CD4-positive, alpha-beta T cell (primary cell): ENCODE measurements at regions not wholly inside any gene's neighbourhood (a gene's known extent, or its start where the extent isn't known, plus 50 kb on each side); places are given as distances from the start of the nearest gene placed in this dataset.

Experiments used
- ATAC-seq: fragments of 200-7000 bp; cut with Tn5 transposase; one replicate; pipeline ENCODE4 v1.10.0; 2022; ENCODE audit warnings: mild to moderate bottlenecking; ENCODE audit not compliant: poor library complexity
- CTCF ChIA-PET: fragments of 350-600 bp; sonication (Branson Sonifier 250); formaldehyde crosslinking; loops from one replicate; lab custom pipeline; 2021; ENCODE audit warnings: antibody characterized with exemption, inconsistent platforms; lab: Charles Lee
- POLR2A ChIA-PET: fragments of 350-600 bp; sonication (Branson Sonifier 250); formaldehyde crosslinking; loops from one replicate; lab custom pipeline; 2021; ENCODE audit warnings: antibody characterized with exemption, inconsistent platforms; lab: Charles Lee
- DNase-seq, 14 experiments: peaks; one replicate each; pipeline ENCODE4 v3.0.0-alpha.2; 2013 to 2020; ENCODE audit warnings: mixed read lengths in 2 of 14
- H3K27ac ChIP-seq, 2 donors: one replicate each; pipeline versions ENCODE4 v1.5.1 to v1.7.0; 2013; ENCODE audit warnings: low read length in 2 of 2, low read depth in 1 of 2, mild to moderate bottlenecking in 1 of 2
- H3K27me3 ChIP-seq, 2 experiments: 1 replicate in 1 of 2; 2 replicates in 1 of 2; pipeline versions ENCODE4 v1.6.1 to v1.7.0; 2013; ENCODE audit warnings: low read length in 2 of 2, control low read depth in 1 of 2, mild to moderate bottlenecking in 1 of 2, moderate library complexity in 1 of 2; ENCODE audit not compliant: insufficient read depth in 2 of 2, control insufficient read depth in 1 of 2
- H3K36me3 ChIP-seq: one replicate; pipeline ENCODE4 v1.6.1; 2013; ENCODE audit warnings: low read length, control low read depth; ENCODE audit not compliant: insufficient read depth
- H3K4me1 ChIP-seq: one replicate; pipeline ENCODE4 v1.6.1; 2013; ENCODE audit warnings: low read length, control low read depth; ENCODE audit not compliant: insufficient read depth
- H3K4me3 ChIP-seq: one replicate; pipeline ENCODE4 v1.5.1; 2013; ENCODE audit warnings: mild to moderate bottlenecking, low read length, moderate library complexity
- H3K9me3 ChIP-seq, 2 experiments: 1 replicate in 1 of 2; 2 replicates in 1 of 2; pipeline versions ENCODE4 v1.6.1 to v1.7.0; 2013; ENCODE audit warnings: low read length in 2 of 2, mild to moderate bottlenecking in 2 of 2, control low read depth in 1 of 2, moderate library complexity in 1 of 2; ENCODE audit not compliant: control insufficient read depth in 1 of 2, insufficient read depth in 1 of 2
- H3K27ac Mint-ChIP-seq: one replicate; pipeline ENCODE4 v1.8.0; 2020; ENCODE audit warnings: mixed read lengths
- H3K27me3 Mint-ChIP-seq: one replicate; pipeline ENCODE4 v1.8.0; 2021; ENCODE audit warnings: mixed read lengths
- H3K36me3 Mint-ChIP-seq: one replicate; pipeline ENCODE4 v1.8.0; 2021; ENCODE audit warnings: low read depth, mixed read lengths
- H3K4me1 Mint-ChIP-seq: one replicate; pipeline ENCODE4 v1.8.0; 2021; ENCODE audit warnings: low read depth, mixed read lengths
- H3K4me3 Mint-ChIP-seq: one replicate; pipeline ENCODE4 v1.8.0; 2020; ENCODE audit warnings: mild to moderate bottlenecking, mixed read lengths
- H3K9me3 Mint-ChIP-seq: one replicate; pipeline ENCODE4 v1.8.0; 2020; ENCODE audit warnings: mixed read lengths
- intact Hi-C, 2 experiments: fragments of 100-400 bp; cut with DNase I in 1 of 2; cut with micrococcal nuclease in 1 of 2; formaldehyde crosslinking; loops; one replicate each; pipeline versions ENCODE4 v1.15.1 to v1.9.0; 2023 to 2025; cut with DNase I, micrococcal nuclease
- TF ChIP-seq, protein P1 (sequence below): fragments of 200-600 bp; IDR thresholded peaks from one replicate; pipeline ENCODE4 v1.8.0; 2022; ENCODE audit warnings: antibody characterized with exemption, mild to moderate bottlenecking

DNA sequence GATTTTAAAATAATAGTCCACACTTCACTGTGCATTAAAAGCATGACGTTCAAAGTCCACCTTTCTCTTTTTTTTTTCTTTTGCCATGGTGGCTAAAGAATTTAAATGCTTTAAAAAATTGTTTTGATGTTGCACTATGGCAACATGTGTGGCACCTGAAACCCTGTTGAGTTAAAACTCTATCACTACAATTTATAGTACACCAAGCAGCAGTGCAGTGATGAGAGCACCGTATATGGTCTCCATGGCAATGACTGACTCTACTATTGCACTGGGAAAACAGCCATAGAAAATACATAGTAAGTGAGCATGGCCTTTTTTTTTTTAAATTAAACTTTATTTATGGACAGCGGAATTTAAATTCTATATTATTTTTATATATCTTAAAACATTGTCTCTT, 298.8 kb downstream of the FIGN start:
- ATAC-seq (no peak), DNase-seq (no peak)
- POLR2A ChIA-PET = no interaction called here
- Mint-ChIP-seq H3K27ac (no peak overlapping the region), H3K36me3 (no peaks in the 10 kb centered on the region), H3K27me3 (no peaks in the 10 kb centered on the region), H3K9me3 (peaks cover 4% of the 10 kb centered on the region), H3K4me3 (no peak overlapping the region), H3K4me1 (no peaks in the 10 kb centered on the region)
- CTCF ChIA-PET = no interaction called here
- no peak overlapping the region for H3K27ac ChIP-seq
- H3K4me3 ChIP-seq = no peak overlapping the region
- TF ChIP-seq, protein P1, sequence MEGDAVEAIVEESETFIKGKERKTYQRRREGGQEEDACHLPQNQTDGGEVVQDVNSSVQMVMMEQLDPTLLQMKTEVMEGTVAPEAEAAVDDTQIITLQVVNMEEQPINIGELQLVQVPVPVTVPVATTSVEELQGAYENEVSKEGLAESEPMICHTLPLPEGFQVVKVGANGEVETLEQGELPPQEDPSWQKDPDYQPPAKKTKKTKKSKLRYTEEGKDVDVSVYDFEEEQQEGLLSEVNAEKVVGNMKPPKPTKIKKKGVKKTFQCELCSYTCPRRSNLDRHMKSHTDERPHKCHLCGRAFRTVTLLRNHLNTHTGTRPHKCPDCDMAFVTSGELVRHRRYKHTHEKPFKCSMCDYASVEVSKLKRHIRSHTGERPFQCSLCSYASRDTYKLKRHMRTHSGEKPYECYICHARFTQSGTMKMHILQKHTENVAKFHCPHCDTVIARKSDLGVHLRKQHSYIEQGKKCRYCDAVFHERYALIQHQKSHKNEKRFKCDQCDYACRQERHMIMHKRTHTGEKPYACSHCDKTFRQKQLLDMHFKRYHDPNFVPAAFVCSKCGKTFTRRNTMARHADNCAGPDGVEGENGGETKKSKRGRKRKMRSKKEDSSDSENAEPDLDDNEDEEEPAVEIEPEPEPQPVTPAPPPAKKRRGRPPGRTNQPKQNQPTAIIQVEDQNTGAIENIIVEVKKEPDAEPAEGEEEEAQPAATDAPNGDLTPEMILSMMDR = no peak
- no peaks in the 10 kb centered on the region for H3K4me1 ChIP-seq
- intact Hi-C loops = no loop called here
- H3K27me3 ChIP-seq = no peaks in the 10 kb centered on the region
- no peaks in the 10 kb centered on the region for H3K36me3 ChIP-seq
- no peaks in the 10 kb centered on the region for H3K9me3 ChIP-seq

DNA sequence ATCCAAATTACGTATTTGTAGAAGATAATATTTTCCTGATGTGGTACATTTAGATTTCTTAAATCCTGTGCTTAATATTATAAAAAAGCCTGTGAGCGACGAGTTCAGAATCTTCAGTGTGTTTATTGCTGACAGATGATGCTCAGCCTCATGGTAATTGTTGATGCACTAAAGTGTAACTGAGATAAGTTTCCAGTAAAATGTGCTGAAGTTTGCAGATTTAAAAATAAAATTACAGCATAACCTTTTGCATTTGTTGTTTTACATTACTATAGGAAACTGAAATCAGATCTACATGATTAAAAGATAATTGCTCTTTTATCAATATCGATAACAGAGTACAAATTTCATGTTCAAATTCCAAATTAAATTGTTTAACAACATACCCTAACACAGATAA, 307.6 kb downstream of the FIGN start:
- no peak overlapping the region for H3K4me3 ChIP-seq
- TF ChIP-seq, protein P1 = no peak
- no peak for DNase-seq
- intact Hi-C loops = no loop called here
- no peak for ATAC-seq
- Mint-ChIP-seq H3K9me3 (peaks cover 8% of the 10 kb centered on the region), H3K27me3 (no peaks in the 10 kb centered on the region), H3K36me3 (no peaks in the 10 kb centered on the region), H3K4me1 (no peaks in the 10 kb centered on the region), H3K4me3 (no peak overlapping the region), H3K27ac (no peak overlapping the region)
- no peaks in the 10 kb centered on the region for H3K27me3 ChIP-seq
- CTCF ChIA-PET = no interaction called here
- H3K36me3 ChIP-seq = no peaks in the 10 kb centered on the region
- no peak overlapping the region for H3K27ac ChIP-seq
- POLR2A ChIA-PET = no interaction called here
- peaks cover 0 to 4% of the 10 kb centered on the region in 2 experiments for H3K9me3 ChIP-seq
- no peaks in the 10 kb centered on the region for H3K4me1 ChIP-seq

DNA sequence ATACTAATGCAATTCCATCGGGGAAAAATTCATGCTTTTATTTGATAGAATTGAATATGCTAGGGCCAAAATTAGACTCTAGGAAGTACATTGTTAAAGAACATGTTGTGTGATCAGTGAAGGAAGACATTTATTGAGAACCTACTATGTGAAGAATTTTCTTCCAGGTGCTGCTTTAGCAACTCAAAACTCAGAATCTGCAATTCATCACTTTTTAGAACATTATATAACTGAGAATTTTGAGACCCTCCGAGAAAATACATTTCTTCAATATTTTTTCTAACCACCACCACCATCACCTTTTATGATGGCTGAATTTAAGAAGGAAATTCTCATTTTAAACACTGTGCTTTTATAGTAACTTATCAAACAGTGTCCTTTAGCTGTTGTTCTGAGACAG, 315.2 kb downstream of the FIGN start:
- no peaks in the 10 kb centered on the region for H3K4me1 ChIP-seq
- CTCF ChIA-PET = no interaction called here
- H3K36me3 ChIP-seq = no peaks in the 10 kb centered on the region
- H3K27ac ChIP-seq = no peak overlapping the region
- intact Hi-C loops = no loop called here
- DNase-seq = no peak
- no peak overlapping the region for H3K4me3 ChIP-seq
- POLR2A ChIA-PET = no interaction called here
- TF ChIP-seq, protein P1 = no peak
- Mint-ChIP-seq H3K4me3 (no peak overlapping the region), H3K27ac (no peak overlapping the region), H3K36me3 (no peaks in the 10 kb centered on the region), H3K27me3 (no peaks in the 10 kb centered on the region), H3K4me1 (no peaks in the 10 kb centered on the region), H3K9me3 (peaks cover 2% of the 10 kb centered on the region)
- no peaks in the 10 kb centered on the region for H3K9me3 ChIP-seq
- no peaks in the 10 kb centered on the region for H3K27me3 ChIP-seq
- ATAC-seq = no peak
